GM19240 (cell line): ENCODE measurements at regions not wholly inside any gene's neighbourhood (a gene's known extent, or its start where the extent isn't known, plus 50 kb on each side); places are given as distances from the start of the nearest gene placed in this dataset.

Experiments used
- DNase-seq: peaks from one replicate; pipeline ENCODE4 v3.0.0; 2011; ENCODE audit warnings: low spot score; ENCODE audit not compliant: insufficient read length

- DNase-seq: no peak
These were observed 59.2 kb upstream of the ADCY1 start for GRCh38 chr7:45514944-45515343.

- no peak for DNase-seq
These were observed 58.8 kb upstream of the ADCY1 start for GRCh38 chr7:45515346-45515745.
